Activated CD8-positive, alpha-beta memory T cell treated with anti-CD3 and anti-CD28 coated beads, Interleukin-2, amount 10 ng/mL, durations not matched to agents 7 days and 5 days (primary cell): ENCODE measurements at regions not wholly inside any gene's neighbourhood (a gene's known extent, or its start where the extent isn't known, plus 50 kb on each side); places are given as distances from the start of the nearest gene placed in this dataset.

Experiments
- ATAC-seq: fragments of 150-1000 bp; cut with Tn5 transposase; one replicate; pipeline ENCODE4 v1.10.0; 2021; ENCODE audit warnings: moderate library complexity
- CTCF ChIA-PET: fragments of 350-600 bp; sonication (Branson Sonifier 250); formaldehyde crosslinking; loops from one replicate; lab custom pipeline; 2021; ENCODE audit warnings: antibody characterized with exemption; lab: Charles Lee
- DNase-seq: peaks from one replicate; pipeline ENCODE4 v3.0.0-alpha.2; 2020
- H3K27ac Mint-ChIP-seq: one replicate; pipeline ENCODE4 v1.8.0; 2021; ENCODE audit warnings: mild to moderate bottlenecking, mixed read lengths
- H3K27me3 Mint-ChIP-seq: one replicate; pipeline ENCODE4 v1.8.0; 2021; ENCODE audit warnings: mixed read lengths
- H3K36me3 Mint-ChIP-seq: one replicate; pipeline ENCODE4 v1.8.0; 2021; ENCODE audit warnings: mild to moderate bottlenecking, mixed read lengths
- H3K4me1 Mint-ChIP-seq: one replicate; pipeline ENCODE4 v1.8.0; 2021; ENCODE audit warnings: mixed read lengths
- H3K4me3 Mint-ChIP-seq: one replicate; pipeline ENCODE4 v1.8.0; 2021; ENCODE audit warnings: mild to moderate bottlenecking, moderate library complexity, mixed read lengths
- H3K9me3 Mint-ChIP-seq: one replicate; pipeline ENCODE4 v1.8.0; 2022; ENCODE audit warnings: low read depth, mixed read lengths

DNA sequence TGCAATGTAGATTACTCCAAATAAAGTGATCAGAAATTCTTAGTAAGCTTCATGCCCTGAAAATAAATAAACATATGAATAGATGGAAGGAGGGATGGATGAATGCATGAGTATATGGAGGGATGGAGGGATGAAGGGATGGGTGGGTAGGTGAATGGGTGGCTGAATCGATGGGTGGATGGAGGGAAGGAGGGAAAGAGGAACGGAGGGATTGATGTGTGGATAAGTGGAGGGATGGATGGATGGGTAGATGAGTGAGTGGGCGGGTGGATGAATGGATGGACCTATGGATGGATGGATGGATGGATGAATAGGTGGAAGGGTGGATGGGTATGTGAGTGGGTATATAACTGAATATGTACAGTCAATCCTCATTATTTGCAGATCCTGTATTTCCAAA lies 276.7 kb upstream of the ACVR2A start:
- Mint-ChIP-seq H3K27ac (no peak overlapping the region), H3K36me3 (no peaks in the 10 kb centered on the region), H3K4me3 (no peak overlapping the region), H3K27me3 (no peaks in the 10 kb centered on the region), H3K4me1 (no peaks in the 10 kb centered on the region), H3K9me3 (peaks cover 2% of the 10 kb centered on the region)
- ATAC-seq (no peak), DNase-seq (no peak)
- CTCF ChIA-PET, result no interaction called here

DNA sequence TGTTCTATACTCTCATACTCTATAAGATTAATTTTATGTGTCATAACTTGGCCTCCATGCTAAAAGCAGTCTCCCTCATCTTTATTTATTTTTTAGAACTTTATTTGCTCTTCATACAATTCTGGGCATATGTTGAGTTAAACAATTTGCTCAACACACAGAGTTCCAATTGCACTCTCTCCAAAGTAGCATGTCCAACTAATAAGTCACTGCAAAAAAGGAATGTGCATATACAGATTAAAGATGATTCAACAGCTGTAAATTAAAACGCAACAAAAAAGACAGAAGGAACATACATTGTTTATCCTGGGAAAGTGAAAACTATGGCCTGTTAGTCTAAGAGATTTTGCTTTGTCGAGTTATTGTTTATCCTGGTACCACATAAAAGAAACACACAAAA lies 277.7 kb upstream of the ACVR2A start:
- no peak for ATAC-seq
- CTCF ChIA-PET, result no interaction called here
- no peak overlapping the region for H3K4me3 Mint-ChIP-seq
- H3K9me3 Mint-ChIP-seq, result peaks cover 2% of the 10 kb centered on the region
- no peak overlapping the region for H3K27ac Mint-ChIP-seq
- DNase-seq, result no peak
- H3K27me3 Mint-ChIP-seq, result no peaks in the 10 kb centered on the region
- no peaks in the 10 kb centered on the region for H3K36me3 Mint-ChIP-seq
- H3K4me1 Mint-ChIP-seq, result no peaks in the 10 kb centered on the region

DNA sequence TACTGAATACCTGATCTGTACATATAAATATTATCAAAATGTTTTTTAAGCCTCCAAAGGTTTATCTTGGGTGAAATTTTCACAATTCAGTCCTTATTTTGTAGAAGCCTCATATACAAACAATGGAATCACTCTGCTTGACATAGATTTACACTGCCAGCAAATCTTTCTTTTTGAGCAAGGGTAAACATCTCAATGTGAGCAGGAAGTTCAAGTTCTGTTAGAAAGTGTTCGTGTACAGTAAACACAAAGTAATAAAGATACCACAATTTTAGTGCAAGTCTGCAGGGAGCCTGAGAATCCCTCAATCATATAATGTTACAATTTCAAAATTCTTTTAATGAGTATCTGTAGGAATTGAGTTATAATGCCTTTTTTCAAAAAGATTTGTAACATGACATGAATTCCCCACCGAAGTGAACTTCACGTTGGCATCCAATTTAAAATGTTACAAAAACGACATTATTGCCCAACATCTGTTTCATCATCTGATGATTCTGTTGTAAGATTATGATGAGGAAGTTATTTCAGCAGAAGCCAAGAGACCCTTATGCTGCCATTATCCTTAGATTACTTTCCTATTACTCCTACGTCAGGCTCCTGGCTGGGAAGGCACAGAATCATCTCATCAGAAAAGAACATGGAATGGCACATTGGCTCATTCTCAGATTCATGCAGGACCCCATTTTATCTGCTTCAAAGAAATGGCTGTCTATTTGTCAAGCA lies 283.9 kb upstream of the ACVR2A start:
- H3K27me3 Mint-ChIP-seq, result no peaks in the 10 kb centered on the region
- CTCF ChIA-PET, result no interaction called here
- DNase-seq (no peak), ATAC-seq (no peak)
- no peaks in the 10 kb centered on the region for H3K9me3 Mint-ChIP-seq
- H3K4me3 Mint-ChIP-seq, result no peak overlapping the region
- no peak overlapping the region for H3K27ac Mint-ChIP-seq
- no peaks in the 10 kb centered on the region for H3K4me1 Mint-ChIP-seq
- no peaks in the 10 kb centered on the region for H3K36me3 Mint-ChIP-seq

GRCh38 chr2:147559070-147559725 lies 285.6 kb upstream of the ACVR2A start:
- Mint-ChIP-seq H3K4me1 (no peaks in the 10 kb centered on the region), H3K36me3 (no peaks in the 10 kb centered on the region), H3K4me3 (no peak overlapping the region), H3K9me3 (no peaks in the 10 kb centered on the region), H3K27ac (no peak overlapping the region), H3K27me3 (no peaks in the 10 kb centered on the region)
- ATAC-seq (no peak), DNase-seq (no peak)
- CTCF ChIA-PET, result no interaction called here

DNA sequence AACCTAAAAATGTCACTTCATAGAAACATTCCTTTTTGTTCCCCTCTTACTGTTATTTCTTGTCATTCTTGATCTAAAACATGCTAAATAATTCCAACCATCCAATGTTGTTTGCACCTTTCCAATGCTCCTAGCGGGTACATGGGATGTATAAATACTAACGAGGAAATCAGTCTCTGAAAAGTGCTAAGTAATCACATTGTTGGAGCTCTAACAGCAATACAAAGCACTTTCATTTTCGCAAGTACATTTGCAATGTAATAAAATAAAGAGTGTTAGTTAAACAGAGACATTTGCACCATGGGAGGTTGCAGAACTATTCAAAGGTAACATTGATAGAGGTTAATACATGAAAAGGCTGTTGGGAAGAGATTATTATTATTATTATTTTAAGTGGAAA lies 286.2 kb upstream of the ACVR2A start:
- CTCF ChIA-PET, result no interaction called here
- H3K36me3 Mint-ChIP-seq, result no peaks in the 10 kb centered on the region
- ATAC-seq, result no peak
- no peak for DNase-seq
- H3K27ac Mint-ChIP-seq, result no peak overlapping the region
- no peak overlapping the region for H3K4me3 Mint-ChIP-seq
- no peaks in the 10 kb centered on the region for H3K9me3 Mint-ChIP-seq
- no peaks in the 10 kb centered on the region for H3K27me3 Mint-ChIP-seq
- H3K4me1 Mint-ChIP-seq, result no peaks in the 10 kb centered on the region

GRCh38 chr2:147554521-147555107 lies 290.2 kb upstream of the ACVR2A start:
- DNase-seq (no peak), ATAC-seq (no peak)
- no peaks in the 10 kb centered on the region for H3K4me1 Mint-ChIP-seq
- H3K27ac Mint-ChIP-seq, result no peak overlapping the region
- H3K36me3 Mint-ChIP-seq, result no peaks in the 10 kb centered on the region
- CTCF ChIA-PET, result interaction anchor here (1.0 kb wide), 1 partner anchor 15 kb away, joined by 3 read pairs; no protein-coding TSS in a partner anchor
- H3K9me3 Mint-ChIP-seq, result no peaks in the 10 kb centered on the region
- no peaks in the 10 kb centered on the region for H3K27me3 Mint-ChIP-seq
- H3K4me3 Mint-ChIP-seq, result no peak overlapping the region

DNA sequence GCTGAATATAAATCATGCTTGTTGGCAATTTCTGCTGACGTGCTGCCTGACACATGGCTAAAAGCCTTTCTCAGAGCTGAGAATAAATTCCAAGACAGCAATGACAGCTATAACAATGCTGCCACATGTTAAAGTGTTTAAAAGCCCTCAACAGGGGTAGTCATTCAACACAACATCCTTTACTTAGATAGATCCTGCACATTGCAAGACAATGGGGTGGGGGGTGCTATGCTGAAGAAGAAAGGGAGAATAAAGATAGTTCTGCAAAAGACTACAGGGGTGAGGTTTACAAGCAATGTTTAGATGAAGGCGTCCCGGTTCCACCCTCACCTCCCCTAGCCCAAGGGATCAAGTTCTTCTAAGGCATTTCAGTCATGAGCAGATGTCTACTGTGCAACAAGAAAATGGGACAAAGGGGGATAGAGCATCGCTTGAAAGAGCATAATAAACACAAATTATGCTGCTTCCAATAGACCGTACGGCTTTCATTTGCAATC lies 291.0 kb upstream of the ACVR2A start:
- H3K4me1 Mint-ChIP-seq, result no peaks in the 10 kb centered on the region
- CTCF ChIA-PET, result no interaction called here
- H3K4me3 Mint-ChIP-seq, result no peak overlapping the region
- H3K27ac Mint-ChIP-seq, result no peak overlapping the region
- no peaks in the 10 kb centered on the region for H3K9me3 Mint-ChIP-seq
- no peak for ATAC-seq
- H3K27me3 Mint-ChIP-seq, result no peaks in the 10 kb centered on the region
- H3K36me3 Mint-ChIP-seq, result no peaks in the 10 kb centered on the region
- no peak for DNase-seq

DNA sequence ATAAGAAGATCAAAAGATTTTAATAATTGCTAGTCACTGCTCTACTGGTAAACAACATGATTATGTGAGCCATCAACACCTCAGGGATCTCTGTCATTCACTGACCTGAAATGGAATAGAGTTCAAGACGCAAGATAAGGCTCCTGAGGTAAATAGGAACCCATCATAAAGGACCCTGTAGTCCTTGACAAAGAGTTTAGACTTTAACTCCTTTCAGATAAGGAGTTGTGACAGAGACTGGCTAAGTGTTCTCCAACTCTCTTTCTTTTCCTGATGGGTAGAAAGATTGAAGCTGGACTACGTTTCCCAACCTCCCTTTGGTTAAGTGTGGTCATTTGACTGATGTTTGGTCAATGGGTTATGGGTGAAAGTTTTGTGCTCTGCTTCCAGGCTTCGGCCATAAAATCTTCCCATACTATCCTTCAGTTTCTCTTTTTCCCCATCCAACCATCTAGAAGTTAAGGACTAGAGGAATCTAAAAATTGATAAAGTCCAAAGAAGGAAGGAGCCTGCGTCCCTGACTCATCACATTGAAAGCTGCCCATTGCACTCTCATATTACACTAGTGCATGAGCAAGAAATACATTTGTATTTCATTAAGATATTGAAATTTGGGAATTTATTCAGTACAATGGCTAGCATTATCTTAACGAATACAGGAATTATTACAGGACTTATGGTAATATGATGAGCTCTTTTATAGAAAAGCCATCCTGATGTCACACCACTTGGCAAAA lies 293.7 kb upstream of the ACVR2A start:
- CTCF ChIA-PET, result no interaction called here
- Mint-ChIP-seq H3K9me3 (no peaks in the 10 kb centered on the region), H3K36me3 (no peaks in the 10 kb centered on the region), H3K27ac (no peak overlapping the region), H3K27me3 (no peaks in the 10 kb centered on the region), H3K4me1 (peaks cover 3% of the 10 kb centered on the region), H3K4me3 (no peak overlapping the region)
- DNase-seq, result no peak
- no peak for ATAC-seq

DNA sequence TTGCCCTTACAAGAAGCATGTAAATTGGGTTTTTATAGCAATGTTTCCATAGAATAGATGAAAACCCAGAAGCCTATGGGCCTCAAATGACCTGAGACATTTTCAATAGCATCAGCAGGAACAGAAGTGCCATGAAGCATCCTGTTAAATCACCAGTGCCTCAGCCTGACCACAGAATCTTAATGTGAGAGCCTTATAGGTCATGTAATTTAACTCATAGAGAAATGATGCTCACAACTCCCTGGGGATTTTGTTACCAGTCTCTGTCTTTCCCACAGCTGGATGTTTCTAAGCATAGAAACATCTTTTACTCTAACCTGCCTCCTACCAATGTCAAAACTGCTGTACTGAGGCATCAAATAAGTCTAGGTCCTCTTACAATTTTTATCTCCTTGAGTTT lies 295.8 kb upstream of the ACVR2A start:
- no peak for ATAC-seq
- H3K4me1 Mint-ChIP-seq, result peaks cover 8% of the 10 kb centered on the region
- no peak overlapping the region for H3K27ac Mint-ChIP-seq
- DNase-seq, result no peak
- H3K9me3 Mint-ChIP-seq, result no peaks in the 10 kb centered on the region
- no peak overlapping the region for H3K4me3 Mint-ChIP-seq
- CTCF ChIA-PET, result no interaction called here
- H3K36me3 Mint-ChIP-seq, result no peaks in the 10 kb centered on the region
- H3K27me3 Mint-ChIP-seq, result no peaks in the 10 kb centered on the region

DNA sequence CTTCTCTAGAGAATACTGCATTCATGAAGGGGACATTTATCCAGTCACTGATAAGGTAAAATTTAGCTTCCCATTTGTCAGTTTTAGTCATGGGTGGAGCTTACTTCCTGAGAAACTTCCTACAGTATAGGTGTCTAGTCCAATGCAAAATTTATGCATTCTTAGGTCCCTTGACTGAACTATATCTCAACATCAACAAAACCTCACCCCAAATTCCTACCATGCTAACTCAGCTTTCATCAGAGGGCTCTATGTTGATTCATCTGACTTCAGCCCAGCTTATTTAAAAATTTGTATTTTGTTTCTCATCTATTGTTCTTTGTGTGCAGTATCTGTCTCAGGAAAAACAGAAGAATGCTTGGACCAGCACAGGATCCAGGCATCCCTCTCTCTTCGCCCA lies 296.4 kb upstream of the ACVR2A start:
- H3K36me3 Mint-ChIP-seq, result no peaks in the 10 kb centered on the region
- no peaks in the 10 kb centered on the region for H3K27me3 Mint-ChIP-seq
- CTCF ChIA-PET, result no interaction called here
- H3K27ac Mint-ChIP-seq, result no peak overlapping the region
- no peaks in the 10 kb centered on the region for H3K9me3 Mint-ChIP-seq
- H3K4me1 Mint-ChIP-seq, result peaks cover 8% of the 10 kb centered on the region
- ATAC-seq (no peak), DNase-seq (no peak)
- H3K4me3 Mint-ChIP-seq, result no peak overlapping the region

- Mint-ChIP-seq H3K4me1 (peaks cover 8% of the 10 kb centered on the region), H3K9me3 (no peaks in the 10 kb centered on the region), H3K36me3 (no peaks in the 10 kb centered on the region), H3K27ac (no peak overlapping the region), H3K27me3 (no peaks in the 10 kb centered on the region), H3K4me3 (no peak overlapping the region)
- CTCF ChIA-PET, result no interaction called here
- no peak for DNase-seq
- ATAC-seq, result no peak
Observed at GRCh38 chr2:147547440-147547839, 297.4 kb upstream of the ACVR2A start.

GRCh38 chr2:147546109-147546508 lies 298.7 kb upstream of the ACVR2A start:
- no peak for DNase-seq
- CTCF ChIA-PET, result no interaction called here
- Mint-ChIP-seq H3K27me3 (no peaks in the 10 kb centered on the region), H3K4me1 (peaks cover 8% of the 10 kb centered on the region), H3K4me3 (no peak overlapping the region), H3K36me3 (no peaks in the 10 kb centered on the region), H3K27ac (no peak overlapping the region), H3K9me3 (no peaks in the 10 kb centered on the region)
- ATAC-seq, result no peak

DNA sequence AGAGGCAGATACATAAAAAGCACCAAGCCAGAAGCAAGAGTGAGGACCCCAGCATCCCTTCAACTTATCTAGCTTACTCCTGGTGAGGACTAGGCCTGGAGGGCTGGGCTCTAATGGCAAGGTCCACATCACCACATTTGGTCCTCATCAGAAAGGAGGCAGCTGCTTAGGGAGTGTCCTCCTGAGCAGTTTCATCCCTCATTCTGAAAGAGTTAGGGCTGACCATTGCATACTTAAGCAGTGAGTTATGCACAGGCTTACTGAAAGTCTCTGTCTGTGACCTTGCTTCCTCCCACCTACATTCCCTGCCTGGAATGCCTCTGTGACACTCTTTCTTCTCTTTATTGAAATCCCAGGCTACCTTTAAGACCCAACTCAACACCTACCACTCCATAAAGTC lies 301.8 kb upstream of the ACVR2A start:
- no peak for DNase-seq
- no peaks in the 10 kb centered on the region for H3K36me3 Mint-ChIP-seq
- CTCF ChIA-PET, result no interaction called here
- H3K4me3 Mint-ChIP-seq, result no peak overlapping the region
- H3K27me3 Mint-ChIP-seq, result no peaks in the 10 kb centered on the region
- ATAC-seq, result no peak
- no peaks in the 10 kb centered on the region for H3K9me3 Mint-ChIP-seq
- H3K27ac Mint-ChIP-seq, result no peak overlapping the region
- peaks cover 8% of the 10 kb centered on the region for H3K4me1 Mint-ChIP-seq
